Erythroblast (primary cell): ENCODE measurements at regions not wholly inside any gene's neighbourhood (a gene's known extent, or its start where the extent isn't known, plus 50 kb on each side); places are given as distances from the start of the nearest gene placed in this dataset.
"Not testable (repeated sequence)": the region's sequence is repeated elsewhere in the genome, so short reads cannot be mapped to it uniquely, and the experiment has no call there.

Experiments used
- GATA1 ChIP-seq: IDR thresholded peaks from 2 replicates; pipeline ENCODE4 v1.6.1; 2011; ENCODE audit warnings: low read depth, mild to moderate bottlenecking, control low read depth, low read length, moderate library complexity
- POLR2A ChIP-seq: IDR thresholded peaks from 2 replicates; pipeline ENCODE4 v1.6.1; 2011; ENCODE audit warnings: mild to moderate bottlenecking, low read length

DNA sequence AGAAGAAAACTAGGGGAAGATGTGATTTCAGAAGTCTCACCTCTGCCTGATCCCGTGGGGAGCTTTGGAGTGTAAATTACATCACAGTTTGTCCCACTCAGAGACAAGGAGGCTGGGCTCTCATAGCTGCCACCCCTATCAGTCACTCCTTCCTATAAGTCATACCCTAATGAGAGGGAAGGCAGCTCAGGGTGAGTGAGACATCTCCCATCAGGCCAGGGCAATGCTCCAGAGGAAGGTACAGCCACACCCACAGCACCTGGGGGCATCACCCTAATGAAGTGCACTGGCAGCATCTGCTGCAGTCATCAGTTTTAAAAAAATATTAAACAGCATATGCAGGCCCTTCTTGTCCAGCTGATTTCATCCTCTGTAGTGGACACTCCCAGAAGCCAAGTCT lies 223.1 kb upstream of the NBPF12 start:
- TF ChIP-seq POLR2A, GATA1: not testable (repeated sequence)
